Endodermal cell (in vitro differentiated cells): ENCODE measurements at regions not wholly inside any gene's neighbourhood (a gene's known extent, or its start where the extent isn't known, plus 50 kb on each side); places are given as distances from the start of the nearest gene placed in this dataset.

ENCODE experiments used
- DNase-seq: peaks from one replicate; pipeline ENCODE4 v3.0.0-alpha.2; 2017
- H3K27ac ChIP-seq: 2 replicates; pipeline ENCODE4 v1.5.1; 2013; ENCODE audit warnings: mild to moderate bottlenecking, low read depth, low read length, moderate library complexity
- H3K27me3 ChIP-seq: 2 replicates; pipeline ENCODE4 v1.6.1; 2013; ENCODE audit warnings: mild to moderate bottlenecking, low read length, moderate library complexity; ENCODE audit not compliant: insufficient read depth, control insufficient read depth, poor library complexity, severe bottlenecking
- H3K36me3 ChIP-seq: 2 replicates; pipeline ENCODE4 v1.7.0; 2013; ENCODE audit warnings: mild to moderate bottlenecking, low read length, moderate library complexity; ENCODE audit not compliant: control insufficient read depth, insufficient read depth
- H3K4me1 ChIP-seq: one replicate; pipeline ENCODE4 v1.7.0; 2013; ENCODE audit warnings: low read length; ENCODE audit not compliant: control insufficient read depth, insufficient read depth
- H3K4me3 ChIP-seq: 2 replicates; pipeline ENCODE4 v1.5.1; 2013; ENCODE audit warnings: mild to moderate bottlenecking, low read length, moderate library complexity
- H3K9ac ChIP-seq: 2 replicates; pipeline ENCODE4 v1.6.1; 2013; ENCODE audit warnings: mild to moderate bottlenecking, low read length, moderate library complexity; ENCODE audit not compliant: poor library complexity, severe bottlenecking; ENCODE audit errors: extremely low read depth
- H3K9me3 ChIP-seq: 2 replicates; pipeline ENCODE4 v1.6.1; 2013; ENCODE audit warnings: mild to moderate bottlenecking, low read length, moderate library complexity; ENCODE audit not compliant: control insufficient read depth
- H3K27ac Mint-ChIP-seq: 2 replicates; pipeline ENCODE4 v1.8.0; 2020; ENCODE audit warnings: mixed read lengths
- H3K27me3 Mint-ChIP-seq: 2 replicates; pipeline ENCODE4 v1.8.0; 2021; ENCODE audit warnings: mild to moderate bottlenecking, mixed read lengths; ENCODE audit not compliant: insufficient read depth
- H3K36me3 Mint-ChIP-seq: 2 replicates; pipeline ENCODE4 v1.8.0; 2020; ENCODE audit warnings: low read depth, mixed read lengths
- H3K4me1 Mint-ChIP-seq: 2 replicates; pipeline ENCODE4 v1.8.0; 2020; ENCODE audit warnings: mixed read lengths
- H3K4me3 Mint-ChIP-seq: 2 replicates; pipeline ENCODE4 v1.8.0; 2020; ENCODE audit warnings: mild to moderate bottlenecking, moderate library complexity, mixed read lengths
- H3K9me3 Mint-ChIP-seq: 2 replicates; pipeline ENCODE4 v1.8.0; 2020; ENCODE audit warnings: mild to moderate bottlenecking, mixed read lengths
- WGBS, 2 experiments: methylation state at CpG; one replicate each; pipeline versions ENCODE4 v1.1.5 to v1.1.7; 2013; ENCODE audit warnings: missing lambda C conversion rate in 2 of 2, mixed read lengths in 1 of 2; ENCODE audit not compliant: insufficient coverage in 1 of 2, insufficient read length in 1 of 2; 5-methylcytosine and 5-hydroxymethylcytosine counted together
- TF ChIP-seq, protein P1 (sequence below): fragments of 200-600 bp; sonication (generic); conservative IDR thresholded peaks from 2 replicates; pipeline ENCODE4 v1.5.0; 2021; ENCODE audit warnings: antibody characterized with exemption, mild to moderate bottlenecking

DNA sequence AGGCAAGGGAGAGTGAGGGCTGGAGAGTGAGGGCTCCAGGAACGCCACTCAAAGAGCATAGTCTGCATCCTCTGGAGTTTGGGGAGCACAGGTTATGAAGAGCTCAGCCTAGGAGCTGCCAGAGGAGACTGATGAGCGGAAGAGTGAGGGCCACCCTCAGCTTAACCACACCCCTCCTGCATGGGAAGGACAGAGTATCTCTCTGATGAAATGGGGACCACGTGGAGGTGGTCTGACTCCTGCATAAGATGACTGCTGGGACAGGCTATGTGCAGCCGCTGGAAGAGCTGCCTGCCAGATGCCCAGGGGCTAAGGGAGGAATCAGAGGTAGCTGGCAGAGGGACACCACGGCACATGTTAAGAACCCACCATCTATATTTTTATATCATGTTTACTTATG, 162.9 kb upstream of the POU2AF2 start:
- no peak overlapping the region for H3K4me3 Mint-ChIP-seq
- Histone ChIP-seq H3K27me3 (no peaks in the 10 kb centered on the region), H3K4me1 (peaks cover 12% of the 10 kb centered on the region), H3K27ac (no peak overlapping the region), H3K36me3 (no peaks in the 10 kb centered on the region), H3K4me3 (no peak overlapping the region), H3K9ac (no peak overlapping the region), H3K9me3 (no peaks in the 10 kb centered on the region)
- H3K4me1 Mint-ChIP-seq = peaks cover 22% of the 10 kb centered on the region
- no peaks in the 10 kb centered on the region for H3K27me3 Mint-ChIP-seq
- 83 to 85% methylated on average over 2 to 4 of the region's 5 CpGs for WGBS, 2 experiments
- no peak for DNase-seq
- no peak overlapping the region for H3K27ac Mint-ChIP-seq
- no peaks in the 10 kb centered on the region for H3K9me3 Mint-ChIP-seq
- H3K36me3 Mint-ChIP-seq = no peaks in the 10 kb centered on the region
- TF ChIP-seq, protein P1, sequence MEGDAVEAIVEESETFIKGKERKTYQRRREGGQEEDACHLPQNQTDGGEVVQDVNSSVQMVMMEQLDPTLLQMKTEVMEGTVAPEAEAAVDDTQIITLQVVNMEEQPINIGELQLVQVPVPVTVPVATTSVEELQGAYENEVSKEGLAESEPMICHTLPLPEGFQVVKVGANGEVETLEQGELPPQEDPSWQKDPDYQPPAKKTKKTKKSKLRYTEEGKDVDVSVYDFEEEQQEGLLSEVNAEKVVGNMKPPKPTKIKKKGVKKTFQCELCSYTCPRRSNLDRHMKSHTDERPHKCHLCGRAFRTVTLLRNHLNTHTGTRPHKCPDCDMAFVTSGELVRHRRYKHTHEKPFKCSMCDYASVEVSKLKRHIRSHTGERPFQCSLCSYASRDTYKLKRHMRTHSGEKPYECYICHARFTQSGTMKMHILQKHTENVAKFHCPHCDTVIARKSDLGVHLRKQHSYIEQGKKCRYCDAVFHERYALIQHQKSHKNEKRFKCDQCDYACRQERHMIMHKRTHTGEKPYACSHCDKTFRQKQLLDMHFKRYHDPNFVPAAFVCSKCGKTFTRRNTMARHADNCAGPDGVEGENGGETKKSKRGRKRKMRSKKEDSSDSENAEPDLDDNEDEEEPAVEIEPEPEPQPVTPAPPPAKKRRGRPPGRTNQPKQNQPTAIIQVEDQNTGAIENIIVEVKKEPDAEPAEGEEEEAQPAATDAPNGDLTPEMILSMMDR = no peak

DNA sequence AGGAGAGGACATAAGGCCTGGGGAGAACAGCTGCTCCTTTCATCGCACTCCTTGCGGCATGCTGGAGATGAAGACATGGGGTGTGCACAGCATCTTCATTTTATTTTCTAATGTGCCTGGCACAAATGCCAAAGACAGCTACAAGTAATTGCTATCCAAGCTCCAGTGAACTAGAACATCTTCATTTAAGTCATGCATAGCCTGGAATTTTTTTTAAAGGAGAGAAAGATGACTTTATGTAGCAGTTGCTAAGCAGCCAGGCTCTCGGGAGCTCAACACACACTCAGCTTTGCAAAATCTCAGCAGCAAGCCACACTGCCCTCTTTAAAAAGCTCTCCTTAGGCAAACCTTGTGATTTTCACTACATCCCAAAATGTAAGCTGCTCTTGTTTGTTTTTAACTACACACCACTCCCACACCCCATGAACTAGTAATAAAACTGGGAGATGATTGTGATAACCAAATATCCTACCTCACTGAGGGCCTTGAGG, 164.5 kb upstream of the POU2AF2 start:
- no peak overlapping the region for H3K4me3 Mint-ChIP-seq
- Histone ChIP-seq H3K4me1 (peaks cover 2% of the 10 kb centered on the region), H3K9me3 (no peaks in the 10 kb centered on the region), H3K27ac (no peak overlapping the region), H3K27me3 (no peaks in the 10 kb centered on the region), H3K9ac (no peak overlapping the region), H3K4me3 (no peak overlapping the region), H3K36me3 (no peaks in the 10 kb centered on the region)
- H3K36me3 Mint-ChIP-seq = no peaks in the 10 kb centered on the region
- no peaks in the 10 kb centered on the region for H3K27me3 Mint-ChIP-seq
- 95 to 100% methylated on average over 2 to 3 of the region's 3 CpGs for WGBS, 2 experiments
- TF ChIP-seq, protein P1 = no peak
- peaks cover 15% of the 10 kb centered on the region for H3K4me1 Mint-ChIP-seq
- no peak for DNase-seq
- no peaks in the 10 kb centered on the region for H3K9me3 Mint-ChIP-seq
- no peak overlapping the region for H3K27ac Mint-ChIP-seq

DNA sequence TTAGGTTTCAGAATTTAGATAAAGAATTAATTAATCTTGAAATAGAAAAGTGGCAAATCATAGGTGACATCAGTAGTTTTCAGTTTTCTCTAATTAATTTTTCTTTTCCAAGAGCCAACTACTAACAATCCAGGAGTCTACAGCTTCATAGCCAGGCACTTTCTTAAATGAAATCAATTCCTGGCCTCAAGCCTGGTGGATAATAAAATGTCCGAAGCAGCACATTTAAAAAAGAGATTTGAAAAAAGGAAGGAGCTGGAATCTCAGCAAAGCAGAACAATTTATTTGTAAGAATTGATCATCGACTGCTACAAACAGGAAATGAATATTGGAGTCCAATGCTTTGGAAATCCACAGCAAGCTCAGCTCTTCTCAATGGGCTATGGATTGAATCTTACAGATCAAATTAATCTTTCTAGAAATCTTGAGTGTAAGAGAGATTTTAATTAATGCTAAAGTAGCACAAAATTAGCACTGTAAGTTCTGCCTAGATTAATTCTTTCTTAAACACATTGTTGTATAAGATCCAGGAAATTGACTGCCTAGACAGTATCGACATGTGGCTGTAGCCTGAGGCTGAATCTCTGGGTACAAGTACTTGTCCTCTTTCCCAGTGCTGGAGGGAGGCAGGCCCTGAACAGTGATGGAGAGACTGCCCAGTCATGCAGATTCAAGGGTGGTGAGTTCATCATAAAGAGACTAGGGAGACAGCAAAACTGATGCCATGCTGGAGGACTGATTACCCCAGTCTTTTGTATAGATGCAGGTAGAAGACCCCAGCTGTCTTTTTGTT, 167.8 kb upstream of the POU2AF2 start:
- no peak overlapping the region for H3K9ac ChIP-seq
- H3K27me3 ChIP-seq = no peaks in the 10 kb centered on the region
- 90 to 96% methylated on average over 2 to 3 of the region's 3 CpGs for WGBS, 2 experiments
- Mint-ChIP-seq H3K27ac (no peak overlapping the region), H3K27me3 (no peaks in the 10 kb centered on the region), H3K4me3 (no peak overlapping the region), H3K36me3 (no peaks in the 10 kb centered on the region), H3K9me3 (no peaks in the 10 kb centered on the region), H3K4me1 (no peaks in the 10 kb centered on the region)
- no peak overlapping the region for H3K4me3 ChIP-seq
- TF ChIP-seq, protein P1 = no peak
- no peaks in the 10 kb centered on the region for H3K36me3 ChIP-seq
- no peak for DNase-seq
- no peak overlapping the region for H3K27ac ChIP-seq
- H3K4me1 ChIP-seq = no peaks in the 10 kb centered on the region
- no peaks in the 10 kb centered on the region for H3K9me3 ChIP-seq
